WTC11 (cell line): ENCODE measurements at regions not wholly inside any gene's neighbourhood (a gene's known extent, or its start where the extent isn't known, plus 50 kb on each side); places are given as distances from the start of the nearest gene placed in this dataset.

ENCODE experiments used
- ATAC-seq: fragments of 200-7000 bp; cut with Tn5 transposase; 2 replicates; pipeline ENCODE4 v1.10.0; 2021; ENCODE audit warnings: mild to moderate bottlenecking, moderate library complexity
- CTCF ChIA-PET: fragments of 300-600 bp; sonication (Branson Sonifier 250); formaldehyde crosslinking; loops from one replicate; lab custom pipeline; 2021; ENCODE audit warnings: antibody characterized with exemption; lab: Charles Lee
- POLR2A ChIA-PET: fragments of 350-600 bp; sonication (Branson Sonifier 250); formaldehyde crosslinking; loops from one replicate; lab custom pipeline; 2021; ENCODE audit warnings: antibody characterized with exemption; lab: Charles Lee
- DNase-seq: peaks from one replicate; pipeline ENCODE4 v3.0.0; 2021; ENCODE audit warnings: low spot score
- H3K27ac Mint-ChIP-seq: 2 replicates; pipeline ENCODE4 v1.8.0; 2021; ENCODE audit warnings: mixed read lengths
- H3K27me3 Mint-ChIP-seq: 2 replicates; pipeline ENCODE4 v1.8.0; 2021; ENCODE audit warnings: low read depth, mild to moderate bottlenecking, moderate library complexity, mixed read lengths
- H3K36me3 Mint-ChIP-seq: 2 replicates; pipeline ENCODE4 v1.8.0; 2021; ENCODE audit warnings: mixed read lengths
- H3K4me1 Mint-ChIP-seq: 2 replicates; pipeline ENCODE4 v1.8.0; 2022; ENCODE audit warnings: mixed read lengths
- H3K4me3 Mint-ChIP-seq: 2 replicates; pipeline ENCODE4 v1.8.0; 2021; ENCODE audit warnings: mild to moderate bottlenecking, moderate library complexity, mixed read lengths
- H3K9me3 Mint-ChIP-seq: 2 replicates; pipeline ENCODE4 v1.8.0; 2021; ENCODE audit warnings: mixed read lengths
- E2F4 ChIP-seq: sonication (generic); formaldehyde crosslinking; IDR thresholded peaks from 2 replicates; pipeline ENCODE4 v1.8.1; 2022; ENCODE audit warnings: low read depth, mild to moderate bottlenecking, moderate library complexity, missing genetic modification reagents, borderline replicate concordance
- FOXK1 ChIP-seq: sonication (generic); formaldehyde crosslinking; IDR thresholded peaks from 2 replicates; pipeline ENCODE4 v1.8.0; 2022; ENCODE audit warnings: mild to moderate bottlenecking, moderate library complexity, missing genetic modification reagents
- FOXP1 ChIP-seq: sonication (generic); formaldehyde crosslinking; IDR thresholded peaks from 2 replicates; pipeline ENCODE4 v1.8.0; 2022; ENCODE audit warnings: missing genetic modification reagents, mild to moderate bottlenecking, moderate library complexity, borderline replicate concordance
- GRHL2 ChIP-seq: fragments of 250-450 bp; sonication (Bioruptor Pico); IDR thresholded peaks from 2 replicates; pipeline ENCODE4 v1.8.0; 2022; ENCODE audit warnings: mild to moderate bottlenecking, moderate library complexity; ENCODE audit not compliant: insufficient replicate concordance, severe bottlenecking
- HMGA2 ChIP-seq: fragments of 250-450 bp; sonication (Bioruptor Pico); IDR thresholded peaks from 2 replicates; pipeline ENCODE4 v1.4.0; 2021; ENCODE audit warnings: mild to moderate bottlenecking, moderate library complexity
- IRF2 ChIP-seq: sonication (generic); formaldehyde crosslinking; IDR thresholded peaks from 2 replicates; pipeline ENCODE4 v1.8.0; 2022; ENCODE audit warnings: low read depth, missing genetic modification reagents, borderline replicate concordance
- KAT7 ChIP-seq: sonication (generic); formaldehyde crosslinking; IDR thresholded peaks from 2 replicates; pipeline ENCODE4 v1.8.1; 2023; ENCODE audit warnings: missing genetic modification reagents, mild to moderate bottlenecking, borderline replicate concordance
- NFE2L1 ChIP-seq: sonication (generic); formaldehyde crosslinking; IDR thresholded peaks from 2 replicates; pipeline ENCODE4 v1.8.1; 2023; ENCODE audit warnings: missing genetic modification reagents
- NR2C2 ChIP-seq: sonication (generic); formaldehyde crosslinking; IDR thresholded peaks from 2 replicates; pipeline ENCODE4 v1.8.0; 2022; ENCODE audit warnings: mild to moderate bottlenecking, missing genetic modification reagents
- OVOL2 ChIP-seq: fragments of 250-450 bp; sonication (Bioruptor Pico); IDR thresholded peaks from 2 replicates; pipeline ENCODE4 v1.9.0; 2021; ENCODE audit warnings: mild to moderate bottlenecking, borderline replicate concordance
- SP1 ChIP-seq: sonication (generic); formaldehyde crosslinking; conservative IDR thresholded peaks from 2 replicates; pipeline ENCODE4 v1.8.1; 2022; ENCODE audit warnings: missing genetic modification reagents
- TEAD1 ChIP-seq: sonication (generic); formaldehyde crosslinking; IDR thresholded peaks from 2 replicates; pipeline ENCODE4 v1.8.0; 2022; ENCODE audit warnings: mild to moderate bottlenecking, missing genetic modification reagents
- TEAD4 ChIP-seq: sonication (generic); formaldehyde crosslinking; IDR thresholded peaks from 2 replicates; pipeline ENCODE4 v1.8.0; 2022; ENCODE audit warnings: mild to moderate bottlenecking, missing genetic modification reagents
- TP53 ChIP-seq: sonication (generic); formaldehyde crosslinking; IDR thresholded peaks from 2 replicates; pipeline ENCODE4 v1.8.1; 2023; ENCODE audit warnings: mild to moderate bottlenecking, missing genetic modification reagents
- ZBTB21 ChIP-seq: sonication (generic); formaldehyde crosslinking; IDR thresholded peaks from 2 replicates; pipeline ENCODE4 v1.8.1; 2023; ENCODE audit warnings: mild to moderate bottlenecking, missing genetic modification reagents, borderline replicate concordance
- ZNF121 ChIP-seq: sonication (generic); formaldehyde crosslinking; IDR thresholded peaks from 2 replicates; pipeline ENCODE4 v1.8.0; 2023; ENCODE audit warnings: missing genetic modification reagents
- ZNF219 ChIP-seq: sonication (generic); formaldehyde crosslinking; IDR thresholded peaks from 2 replicates; pipeline ENCODE4 v1.8.0; 2023; ENCODE audit warnings: missing genetic modification reagents, mild to moderate bottlenecking, borderline replicate concordance
- ZNF232 ChIP-seq: sonication (generic); formaldehyde crosslinking; IDR thresholded peaks from 2 replicates; pipeline ENCODE4 v1.8.0; 2022; ENCODE audit warnings: mild to moderate bottlenecking, missing genetic modification reagents
- ZNF317 ChIP-seq: sonication (generic); formaldehyde crosslinking; IDR thresholded peaks from 2 replicates; pipeline ENCODE4 v1.8.1; 2023; ENCODE audit warnings: low read depth, mild to moderate bottlenecking, moderate library complexity, missing genetic modification reagents, borderline replicate concordance
- TF ChIP-seq, protein P1 (sequence below): fragments of 250-450 bp; sonication (Bioruptor Pico); IDR thresholded peaks from 2 replicates; pipeline ENCODE4 v1.8.0; 2021; ENCODE audit warnings: mild to moderate bottlenecking
- TF ChIP-seq, protein P2 (sequence below): sonication (generic); formaldehyde crosslinking; IDR thresholded peaks from 2 replicates; pipeline ENCODE4 v1.8.0; 2022; ENCODE audit warnings: mild to moderate bottlenecking, missing genetic modification reagents
- TF ChIP-seq, protein P3 (sequence below): sonication (generic); formaldehyde crosslinking; IDR thresholded peaks from 2 replicates; pipeline ENCODE4 v1.8.0; 2022; ENCODE audit warnings: mild to moderate bottlenecking, missing genetic modification reagents
- TF ChIP-seq, protein P4 (sequence below): sonication (generic); formaldehyde crosslinking; IDR thresholded peaks from 2 replicates; pipeline ENCODE4 v1.8.1; 2022; ENCODE audit warnings: mild to moderate bottlenecking, moderate library complexity, missing genetic modification reagents
- TF ChIP-seq, protein P5 (sequence below): sonication (generic); formaldehyde crosslinking; IDR thresholded peaks from 2 replicates; pipeline ENCODE4 v1.8.1; 2022; ENCODE audit warnings: low read depth, missing genetic modification reagents, borderline replicate concordance
- TF ChIP-seq, protein P6 (sequence below): sonication (generic); formaldehyde crosslinking; IDR thresholded peaks from 2 replicates; pipeline ENCODE4 v1.8.1; 2023; ENCODE audit warnings: mild to moderate bottlenecking, missing genetic modification reagents, borderline replicate concordance

GRCh38 chr18:77380695-77381094 lies 131.0 kb downstream of the GALR1 start:
- POLR2A ChIA-PET: no interaction called here

DNA sequence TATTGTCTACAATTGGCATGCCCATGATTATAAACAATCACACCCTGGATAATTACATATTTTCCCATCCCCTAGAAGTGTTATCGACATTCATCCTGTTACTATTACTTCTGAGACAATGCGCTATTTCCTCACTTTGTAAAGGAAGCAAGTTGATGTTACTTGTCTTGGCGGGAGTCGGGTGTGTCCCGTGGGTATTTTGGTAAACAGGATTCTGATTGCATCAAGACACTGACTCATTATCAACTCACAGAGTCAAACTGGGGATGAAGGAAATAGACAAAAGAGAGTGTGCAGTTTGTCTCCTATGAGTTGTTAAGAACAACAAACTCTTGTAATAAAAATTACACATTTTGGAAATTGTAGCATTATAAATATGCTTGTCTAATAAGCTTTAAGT lies 142.7 kb downstream of the GALR1 start:
- peaks cover 9% of the 10 kb centered on the region; the same call in 1 of the 2 replicates for H3K36me3 Mint-ChIP-seq
- no peak for TF ChIP-seq NFE2L1 (CRISPR knock-in tag)
- ChIA-PET CTCF (no interaction called here), POLR2A (no interaction called here)
- ATAC-seq: no peak
- no peaks in the 10 kb centered on the region for H3K27me3 Mint-ChIP-seq
- DNase-seq: no peak
- peaks cover 14% of the 10 kb centered on the region for H3K9me3 Mint-ChIP-seq
- H3K4me1 Mint-ChIP-seq: no peaks in the 10 kb centered on the region
- no peak overlapping the region for H3K4me3 Mint-ChIP-seq
- H3K27ac Mint-ChIP-seq: no peak overlapping the region

More at GRCh38 chr18:77380695-77381094, 131.0 kb downstream of the GALR1 start:
- Mint-ChIP-seq H3K36me3 (no peaks in the 10 kb centered on the region), H3K9me3 (no peaks in the 10 kb centered on the region), H3K4me1 (peaks cover 12% of the 10 kb centered on the region), H3K27ac (no peak overlapping the region), H3K27me3 (no peaks in the 10 kb centered on the region), H3K4me3 (no peak overlapping the region)
- TF ChIP-seq TEAD1 (CRISPR knock-in tag) (no peak), NR2C2 (CRISPR knock-in tag) (no peak), ZNF317 (no peak), FOXK1 (CRISPR knock-in tag) (no peak), NFE2L1 (CRISPR knock-in tag) (no peak), TEAD4 (no peak), ZNF219 (CRISPR knock-in tag) (no peak), SP1 (CRISPR knock-in tag) (no peak), ZNF121 (CRISPR knock-in tag) (no peak)
- TF ChIP-seq, protein P1, sequence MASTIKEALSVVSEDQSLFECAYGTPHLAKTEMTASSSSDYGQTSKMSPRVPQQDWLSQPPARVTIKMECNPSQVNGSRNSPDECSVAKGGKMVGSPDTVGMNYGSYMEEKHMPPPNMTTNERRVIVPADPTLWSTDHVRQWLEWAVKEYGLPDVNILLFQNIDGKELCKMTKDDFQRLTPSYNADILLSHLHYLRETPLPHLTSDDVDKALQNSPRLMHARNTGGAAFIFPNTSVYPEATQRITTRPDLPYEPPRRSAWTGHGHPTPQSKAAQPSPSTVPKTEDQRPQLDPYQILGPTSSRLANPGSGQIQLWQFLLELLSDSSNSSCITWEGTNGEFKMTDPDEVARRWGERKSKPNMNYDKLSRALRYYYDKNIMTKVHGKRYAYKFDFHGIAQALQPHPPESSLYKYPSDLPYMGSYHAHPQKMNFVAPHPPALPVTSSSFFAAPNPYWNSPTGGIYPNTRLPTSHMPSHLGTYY (CRISPR knock-in tag): no peak
- TF ChIP-seq, protein P2, sequence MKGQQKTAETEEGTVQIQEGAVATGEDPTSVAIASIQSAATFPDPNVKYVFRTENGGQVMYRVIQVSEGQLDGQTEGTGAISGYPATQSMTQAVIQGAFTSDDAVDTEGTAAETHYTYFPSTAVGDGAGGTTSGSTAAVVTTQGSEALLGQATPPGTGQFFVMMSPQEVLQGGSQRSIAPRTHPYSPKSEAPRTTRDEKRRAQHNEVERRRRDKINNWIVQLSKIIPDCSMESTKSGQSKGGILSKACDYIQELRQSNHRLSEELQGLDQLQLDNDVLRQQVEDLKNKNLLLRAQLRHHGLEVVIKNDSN: no peak
- TF ChIP-seq, protein P3, sequence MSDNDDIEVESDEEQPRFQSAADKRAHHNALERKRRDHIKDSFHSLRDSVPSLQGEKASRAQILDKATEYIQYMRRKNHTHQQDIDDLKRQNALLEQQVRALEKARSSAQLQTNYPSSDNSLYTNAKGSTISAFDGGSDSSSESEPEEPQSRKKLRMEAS (CRISPR knock-in tag): no peak
- TF ChIP-seq, protein P4, sequence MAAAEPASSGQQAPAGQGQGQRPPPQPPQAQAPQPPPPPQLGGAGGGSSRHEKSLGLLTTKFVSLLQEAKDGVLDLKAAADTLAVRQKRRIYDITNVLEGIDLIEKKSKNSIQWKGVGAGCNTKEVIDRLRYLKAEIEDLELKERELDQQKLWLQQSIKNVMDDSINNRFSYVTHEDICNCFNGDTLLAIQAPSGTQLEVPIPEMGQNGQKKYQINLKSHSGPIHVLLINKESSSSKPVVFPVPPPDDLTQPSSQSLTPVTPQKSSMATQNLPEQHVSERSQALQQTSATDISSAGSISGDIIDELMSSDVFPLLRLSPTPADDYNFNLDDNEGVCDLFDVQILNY (CRISPR knock-in tag): no peak
- CTCF ChIA-PET: no interaction called here
- ATAC-seq (no peak), DNase-seq (no peak)

DNA sequence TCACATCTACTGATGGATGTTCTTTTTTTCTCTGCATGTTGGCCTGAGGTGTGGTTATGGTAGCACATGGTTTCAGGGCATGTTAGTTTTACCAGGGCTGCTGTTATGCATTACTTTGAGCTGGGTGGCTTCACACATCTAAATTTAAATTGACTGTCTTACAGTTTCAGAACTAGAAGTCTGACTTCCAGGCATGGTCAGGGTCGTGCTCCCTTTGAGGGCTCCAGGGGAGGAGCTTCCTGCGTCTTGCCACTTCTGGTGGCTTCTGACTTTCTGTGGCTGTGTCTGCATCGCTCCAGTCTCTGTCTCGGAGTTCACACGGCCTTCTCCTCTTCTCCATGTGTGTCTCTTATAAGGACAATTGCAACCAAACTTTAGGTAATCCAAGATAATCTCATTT lies 143.9 kb downstream of the GALR1 start:
- Mint-ChIP-seq H3K4me3 (no peak overlapping the region), H3K4me1 (no peaks in the 10 kb centered on the region), H3K36me3 (peaks cover 9% of the 10 kb centered on the region; the same call in 1 of the 2 replicates), H3K9me3 (peaks cover 14% of the 10 kb centered on the region), H3K27me3 (no peaks in the 10 kb centered on the region), H3K27ac (no peak overlapping the region)
- ChIA-PET CTCF (no interaction called here), POLR2A (no interaction called here)
- no peak for DNase-seq
- no peak for ATAC-seq
- TF ChIP-seq E2F4 (CRISPR knock-in tag) (no peak), KAT7 (no peak), ZBTB21 (CRISPR knock-in tag) (no peak), TP53 (no peak), HMGA2 (CRISPR knock-in tag) (no peak), GRHL2 (CRISPR knock-in tag) (no peak), IRF2 (CRISPR knock-in tag) (no peak), ZNF232 (CRISPR knock-in tag) (no peak), FOXP1 (CRISPR knock-in tag) (no peak), OVOL2 (CRISPR knock-in tag) (no peak)
- TF ChIP-seq, protein P5, sequence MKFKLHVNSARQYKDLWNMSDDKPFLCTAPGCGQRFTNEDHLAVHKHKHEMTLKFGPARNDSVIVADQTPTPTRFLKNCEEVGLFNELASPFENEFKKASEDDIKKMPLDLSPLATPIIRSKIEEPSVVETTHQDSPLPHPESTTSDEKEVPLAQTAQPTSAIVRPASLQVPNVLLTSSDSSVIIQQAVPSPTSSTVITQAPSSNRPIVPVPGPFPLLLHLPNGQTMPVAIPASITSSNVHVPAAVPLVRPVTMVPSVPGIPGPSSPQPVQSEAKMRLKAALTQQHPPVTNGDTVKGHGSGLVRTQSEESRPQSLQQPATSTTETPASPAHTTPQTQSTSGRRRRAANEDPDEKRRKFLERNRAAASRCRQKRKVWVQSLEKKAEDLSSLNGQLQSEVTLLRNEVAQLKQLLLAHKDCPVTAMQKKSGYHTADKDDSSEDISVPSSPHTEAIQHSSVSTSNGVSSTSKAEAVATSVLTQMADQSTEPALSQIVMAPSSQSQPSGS: no peak
- TF ChIP-seq, protein P6, sequence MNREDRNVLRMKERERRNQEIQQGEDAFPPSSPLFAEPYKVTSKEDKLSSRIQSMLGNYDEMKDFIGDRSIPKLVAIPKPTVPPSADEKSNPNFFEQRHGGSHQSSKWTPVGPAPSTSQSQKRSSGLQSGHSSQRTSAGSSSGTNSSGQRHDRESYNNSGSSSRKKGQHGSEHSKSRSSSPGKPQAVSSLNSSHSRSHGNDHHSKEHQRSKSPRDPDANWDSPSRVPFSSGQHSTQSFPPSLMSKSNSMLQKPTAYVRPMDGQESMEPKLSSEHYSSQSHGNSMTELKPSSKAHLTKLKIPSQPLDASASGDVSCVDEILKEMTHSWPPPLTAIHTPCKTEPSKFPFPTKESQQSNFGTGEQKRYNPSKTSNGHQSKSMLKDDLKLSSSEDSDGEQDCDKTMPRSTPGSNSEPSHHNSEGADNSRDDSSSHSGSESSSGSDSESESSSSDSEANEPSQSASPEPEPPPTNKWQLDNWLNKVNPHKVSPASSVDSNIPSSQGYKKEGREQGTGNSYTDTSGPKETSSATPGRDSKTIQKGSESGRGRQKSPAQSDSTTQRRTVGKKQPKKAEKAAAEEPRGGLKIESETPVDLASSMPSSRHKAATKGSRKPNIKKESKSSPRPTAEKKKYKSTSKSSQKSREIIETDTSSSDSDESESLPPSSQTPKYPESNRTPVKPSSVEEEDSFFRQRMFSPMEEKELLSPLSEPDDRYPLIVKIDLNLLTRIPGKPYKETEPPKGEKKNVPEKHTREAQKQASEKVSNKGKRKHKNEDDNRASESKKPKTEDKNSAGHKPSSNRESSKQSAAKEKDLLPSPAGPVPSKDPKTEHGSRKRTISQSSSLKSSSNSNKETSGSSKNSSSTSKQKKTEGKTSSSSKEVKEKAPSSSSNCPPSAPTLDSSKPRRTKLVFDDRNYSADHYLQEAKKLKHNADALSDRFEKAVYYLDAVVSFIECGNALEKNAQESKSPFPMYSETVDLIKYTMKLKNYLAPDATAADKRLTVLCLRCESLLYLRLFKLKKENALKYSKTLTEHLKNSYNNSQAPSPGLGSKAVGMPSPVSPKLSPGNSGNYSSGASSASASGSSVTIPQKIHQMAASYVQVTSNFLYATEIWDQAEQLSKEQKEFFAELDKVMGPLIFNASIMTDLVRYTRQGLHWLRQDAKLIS (CRISPR knock-in tag): no peak
